ENCODE measurements at regions not wholly inside any gene's neighbourhood (a gene's known extent, or its start where the extent isn't known, plus 50 kb on each side); places are given as distances from the start of the nearest gene placed in this dataset.

GRCh38 chr15:94667109-94667508 lies 435.7 kb downstream of the MCTP2 start:
- ATAC-seq = no peak
- H3K27me3 Mint-ChIP-seq = peaks cover 23 to 73% (median 35%) of the 10 kb centered on the region in 5 donors

GRCh38 chr15:94670438-94671034 lies 439.2 kb downstream of the MCTP2 start:
- ATAC-seq = no peak
- Mint-ChIP-seq H3K4me1 (no peaks in the 10 kb centered on the region), H3K27me3 (peaks cover 18 to 75% (median 28%) of the 10 kb centered on the region in 5 donors), H3K9me3 (no peaks in the 10 kb centered on the region), H3K4me3 (no peak overlapping the region), H3K27ac (no peak overlapping the region), H3K36me3 (no peaks in the 10 kb centered on the region)
- POLR2A ChIA-PET = no interaction called here
- DNase-seq = peak in 3 of 10 donors; percentile 3 to 13 (median 10)

More at GRCh38 chr15:94667109-94667508, 435.7 kb downstream of the MCTP2 start:
- Mint-ChIP-seq H3K27ac (peak overlapping the region in 1 of 10 donors; percentile 60), H3K36me3 (no peaks in the 10 kb centered on the region), H3K9me3 (peaks cover 0 to 3% (median 0%) of the 10 kb centered on the region in 9 donors), H3K4me1 (no peaks in the 10 kb centered on the region), H3K4me3 (no peak overlapping the region)
- DNase-seq = no peak
- POLR2A ChIA-PET = no interaction called here

GRCh38 chr15:94671858-94672532 lies 440.6 kb downstream of the MCTP2 start:
- Mint-ChIP-seq H3K27ac (no peak overlapping the region), H3K4me1 (no peaks in the 10 kb centered on the region), H3K9me3 (no peaks in the 10 kb centered on the region), H3K36me3 (no peaks in the 10 kb centered on the region), H3K4me3 (no peak overlapping the region), H3K27me3 (peaks cover 8 to 76% (median 21%) of the 10 kb centered on the region in 5 donors)
- no peak for ATAC-seq
- POLR2A ChIA-PET = no interaction called here
- DNase-seq = no peak

- ATAC-seq = no peak
- Mint-ChIP-seq H3K4me1 (no peaks in the 10 kb centered on the region), H3K36me3 (no peaks in the 10 kb centered on the region), H3K4me3 (no peak overlapping the region), H3K27ac (no peak overlapping the region), H3K9me3 (no peaks in the 10 kb centered on the region), H3K27me3 (peaks cover 8 to 65% (median 18%) of the 10 kb centered on the region in 5 donors)
- POLR2A ChIA-PET = no interaction called here
- DNase-seq = no peak
These were observed 442.4 kb downstream of the MCTP2 start for GRCh38 chr15:94673801-94674200.

- Mint-ChIP-seq H3K4me3 (no peak overlapping the region), H3K9me3 (no peaks in the 10 kb centered on the region), H3K4me1 (no peaks in the 10 kb centered on the region), H3K27me3 (peaks cover 8 to 67% (median 17%) of the 10 kb centered on the region in 5 donors), H3K36me3 (no peaks in the 10 kb centered on the region), H3K27ac (peak overlapping the region in 1 of 10 donors; percentile 10)
- POLR2A ChIA-PET = no interaction called here
- no peak for DNase-seq
- no peak for ATAC-seq
These were observed 442.9 kb downstream of the MCTP2 start for GRCh38 chr15:94674296-94674695.

GRCh38 chr15:94677202-94677790 lies 445.9 kb downstream of the MCTP2 start:
- Mint-ChIP-seq H3K27ac (no peak overlapping the region), H3K9me3 (no peaks in the 10 kb centered on the region), H3K4me3 (no peak overlapping the region), H3K36me3 (no peaks in the 10 kb centered on the region), H3K4me1 (no peaks in the 10 kb centered on the region), H3K27me3 (peaks cover 5 to 73% (median 20%) of the 10 kb centered on the region in 5 donors)
- ATAC-seq (no peak), DNase-seq (no peak)
- POLR2A ChIA-PET = no interaction called here

- H3K27me3 Mint-ChIP-seq = peaks cover 8 to 45% (median 16%) of the 10 kb centered on the region in 5 donors
- no peak for ATAC-seq
These were observed 450.8 kb downstream of the MCTP2 start for GRCh38 chr15:94682171-94682570.

GRCh38 chr15:94683902-94684301 lies 452.5 kb downstream of the MCTP2 start:
- POLR2A ChIA-PET = no interaction called here
- no peak overlapping the region for H3K4me3 Mint-ChIP-seq
- no peak for ATAC-seq
- no peak overlapping the region for H3K27ac Mint-ChIP-seq
- no peaks in the 10 kb centered on the region for H3K36me3 Mint-ChIP-seq
- no peaks in the 10 kb centered on the region for H3K9me3 Mint-ChIP-seq
- H3K27me3 Mint-ChIP-seq = peaks cover 11 to 38% (median 13%) of the 10 kb centered on the region in 5 donors
- DNase-seq = no peak
- H3K4me1 Mint-ChIP-seq = no peaks in the 10 kb centered on the region

More at GRCh38 chr15:94682171-94682570, 450.8 kb downstream of the MCTP2 start:
- Mint-ChIP-seq H3K9me3 (no peaks in the 10 kb centered on the region), H3K27ac (no peak overlapping the region), H3K4me1 (no peaks in the 10 kb centered on the region), H3K4me3 (no peak overlapping the region), H3K36me3 (no peaks in the 10 kb centered on the region)
- DNase-seq = no peak
- POLR2A ChIA-PET = no interaction called here

- H3K4me3 Mint-ChIP-seq = no peak overlapping the region
- no peaks in the 10 kb centered on the region for H3K4me1 Mint-ChIP-seq
- H3K27me3 Mint-ChIP-seq = peaks cover 3 to 10% (median 4%) of the 10 kb centered on the region in 5 donors
- H3K9me3 Mint-ChIP-seq = no peaks in the 10 kb centered on the region
- POLR2A ChIA-PET = no interaction called here
- no peaks in the 10 kb centered on the region for H3K36me3 Mint-ChIP-seq
- no peak for DNase-seq
- H3K27ac Mint-ChIP-seq = no peak overlapping the region
- ATAC-seq = no peak
These were observed 459.8 kb downstream of the MCTP2 start for GRCh38 chr15:94691169-94691568.

- Mint-ChIP-seq H3K27me3 (peaks cover 3 to 10% (median 4%) of the 10 kb centered on the region in 5 donors), H3K9me3 (no peaks in the 10 kb centered on the region), H3K36me3 (no peaks in the 10 kb centered on the region), H3K4me3 (no peak overlapping the region), H3K4me1 (no peaks in the 10 kb centered on the region), H3K27ac (no peak overlapping the region)
- POLR2A ChIA-PET = no interaction called here
- no peak for DNase-seq
- no peak for ATAC-seq
These were observed 461.3 kb downstream of the MCTP2 start for GRCh38 chr15:94692710-94693109.

- H3K4me1 Mint-ChIP-seq = no peaks in the 10 kb centered on the region
- no peak for ATAC-seq
- POLR2A ChIA-PET = no interaction called here
These were observed 468.9 kb downstream of the MCTP2 start for GRCh38 chr15:94700211-94700610.

GRCh38 chr15:94701281-94701985 lies 470.1 kb downstream of the MCTP2 start:
- POLR2A ChIA-PET = no interaction called here
- DNase-seq (no peak), ATAC-seq (no peak)
- H3K36me3 Mint-ChIP-seq = no peaks in the 10 kb centered on the region
- peaks cover 0 to 2% (median 0%) of the 10 kb centered on the region in 9 donors for H3K9me3 Mint-ChIP-seq
- no peak overlapping the region for H3K4me3 Mint-ChIP-seq
- H3K27ac Mint-ChIP-seq = no peak overlapping the region
- H3K27me3 Mint-ChIP-seq = peaks cover 7 to 48% (median 15%) of the 10 kb centered on the region in 5 donors
- no peaks in the 10 kb centered on the region for H3K4me1 Mint-ChIP-seq

More at GRCh38 chr15:94700211-94700610, 468.9 kb downstream of the MCTP2 start:
- Mint-ChIP-seq H3K4me3 (no peak overlapping the region), H3K27ac (no peak overlapping the region), H3K27me3 (peaks cover 5 to 36% (median 13%) of the 10 kb centered on the region in 5 donors), H3K36me3 (no peaks in the 10 kb centered on the region), H3K9me3 (no peaks in the 10 kb centered on the region)
- no peak for DNase-seq

- POLR2A ChIA-PET = no interaction called here
- H3K36me3 Mint-ChIP-seq = no peaks in the 10 kb centered on the region
- peaks cover 0 to 4% (median 0%) of the 10 kb centered on the region in 9 donors for H3K9me3 Mint-ChIP-seq
- no peak overlapping the region for H3K4me3 Mint-ChIP-seq
- H3K4me1 Mint-ChIP-seq = no peaks in the 10 kb centered on the region
- no peak for DNase-seq
- peaks cover 7 to 51% (median 18%) of the 10 kb centered on the region in 5 donors for H3K27me3 Mint-ChIP-seq
- no peak overlapping the region for H3K27ac Mint-ChIP-seq
- no peak for ATAC-seq
These were observed 472.2 kb downstream of the MCTP2 start for GRCh38 chr15:94703596-94703995.
